GM10266 (cell line): ENCODE measurements at regions not wholly inside any gene's neighbourhood (a gene's known extent, or its start where the extent isn't known, plus 50 kb on each side); places are given as distances from the start of the nearest gene placed in this dataset.
"Not testable (repeated sequence)": the region's sequence is repeated elsewhere in the genome, so short reads cannot be mapped to it uniquely, and the experiment has no call there.

Source experiments
- DNase-seq: peaks from one replicate; pipeline ENCODE4 v3.0.0; 2012; ENCODE audit errors: extremely low spot score
- TF ChIP-seq, protein P1 (sequence below): IDR thresholded peaks from 2 replicates; pipeline ENCODE4 v1.5.1; 2012; ENCODE audit warnings: mild to moderate bottlenecking, low read depth; ENCODE audit not compliant: control insufficient read depth, insufficient read depth; ENCODE audit errors: missing control alignments

DNA sequence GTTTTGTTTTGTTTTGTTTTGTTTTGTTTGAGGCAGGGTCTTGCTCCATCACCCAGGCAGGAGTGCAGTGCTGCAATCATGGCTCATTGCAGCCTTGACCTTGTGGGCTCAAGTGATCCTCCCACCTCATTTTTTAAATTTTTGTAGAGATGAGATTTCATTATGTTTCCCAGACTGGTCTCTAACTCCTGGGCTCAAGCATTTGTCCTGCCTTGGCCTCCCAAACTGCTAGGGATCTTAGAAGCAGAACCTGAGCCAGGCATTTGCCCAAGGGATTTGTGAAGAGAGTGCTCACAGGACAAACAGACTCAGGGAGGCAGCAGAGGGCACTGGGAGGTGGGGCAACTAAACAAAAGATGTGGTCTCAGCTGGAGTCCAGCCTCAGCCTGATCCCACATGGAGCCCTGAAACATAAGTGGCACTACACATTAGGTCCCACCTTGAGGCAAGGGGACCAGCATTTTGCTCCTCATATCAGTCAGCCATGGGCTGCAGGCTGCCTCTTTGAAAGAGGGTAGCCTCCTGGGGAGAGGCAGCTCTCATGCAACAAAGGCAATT lies 86.2 kb upstream of the CMKLR1 start:
- no peak for DNase-seq
- TF ChIP-seq, protein P1, sequence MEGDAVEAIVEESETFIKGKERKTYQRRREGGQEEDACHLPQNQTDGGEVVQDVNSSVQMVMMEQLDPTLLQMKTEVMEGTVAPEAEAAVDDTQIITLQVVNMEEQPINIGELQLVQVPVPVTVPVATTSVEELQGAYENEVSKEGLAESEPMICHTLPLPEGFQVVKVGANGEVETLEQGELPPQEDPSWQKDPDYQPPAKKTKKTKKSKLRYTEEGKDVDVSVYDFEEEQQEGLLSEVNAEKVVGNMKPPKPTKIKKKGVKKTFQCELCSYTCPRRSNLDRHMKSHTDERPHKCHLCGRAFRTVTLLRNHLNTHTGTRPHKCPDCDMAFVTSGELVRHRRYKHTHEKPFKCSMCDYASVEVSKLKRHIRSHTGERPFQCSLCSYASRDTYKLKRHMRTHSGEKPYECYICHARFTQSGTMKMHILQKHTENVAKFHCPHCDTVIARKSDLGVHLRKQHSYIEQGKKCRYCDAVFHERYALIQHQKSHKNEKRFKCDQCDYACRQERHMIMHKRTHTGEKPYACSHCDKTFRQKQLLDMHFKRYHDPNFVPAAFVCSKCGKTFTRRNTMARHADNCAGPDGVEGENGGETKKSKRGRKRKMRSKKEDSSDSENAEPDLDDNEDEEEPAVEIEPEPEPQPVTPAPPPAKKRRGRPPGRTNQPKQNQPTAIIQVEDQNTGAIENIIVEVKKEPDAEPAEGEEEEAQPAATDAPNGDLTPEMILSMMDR: no peak

DNA sequence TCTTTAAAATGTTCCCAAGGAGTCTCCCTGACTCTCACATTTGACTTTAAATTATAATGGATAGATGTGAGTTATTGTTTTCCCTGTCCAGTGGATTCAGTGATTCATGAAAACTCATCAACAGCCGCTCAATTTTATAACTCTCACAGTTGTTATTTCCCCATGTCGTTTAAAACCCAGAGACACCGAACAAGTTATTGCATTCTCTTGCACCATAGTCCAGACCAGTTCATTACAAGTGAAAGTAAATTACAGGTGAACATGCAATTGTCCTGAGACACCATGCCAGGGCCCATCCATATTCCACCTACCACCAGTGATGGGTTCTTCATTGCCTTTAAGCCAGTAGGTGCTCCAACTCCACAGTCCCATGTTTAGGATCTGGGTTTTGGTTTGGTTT lies 85.7 kb upstream of the CMKLR1 start:
- DNase-seq: no peak
- TF ChIP-seq, protein P1: no peak

DNA sequence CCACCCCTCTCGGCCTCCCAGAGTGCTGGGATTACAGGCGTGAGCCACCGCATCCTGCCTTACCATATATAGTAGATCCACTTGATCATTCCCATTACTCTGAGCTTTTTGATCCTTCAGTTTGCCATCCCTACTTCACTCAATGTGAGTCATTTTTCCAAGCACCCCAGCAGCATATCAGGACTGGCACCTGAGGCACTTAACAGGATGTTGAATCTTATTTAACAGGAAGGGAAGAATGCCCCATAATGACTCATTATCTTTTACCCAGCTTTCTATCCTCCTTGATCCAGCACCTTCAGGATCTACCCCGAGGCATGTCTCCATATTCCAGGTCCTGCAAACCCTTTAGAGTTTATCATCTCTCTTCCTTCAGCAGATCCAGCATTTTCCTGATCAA lies 84.9 kb upstream of the CMKLR1 start:
- TF ChIP-seq, protein P1: no peak
- no peak for DNase-seq

DNA sequence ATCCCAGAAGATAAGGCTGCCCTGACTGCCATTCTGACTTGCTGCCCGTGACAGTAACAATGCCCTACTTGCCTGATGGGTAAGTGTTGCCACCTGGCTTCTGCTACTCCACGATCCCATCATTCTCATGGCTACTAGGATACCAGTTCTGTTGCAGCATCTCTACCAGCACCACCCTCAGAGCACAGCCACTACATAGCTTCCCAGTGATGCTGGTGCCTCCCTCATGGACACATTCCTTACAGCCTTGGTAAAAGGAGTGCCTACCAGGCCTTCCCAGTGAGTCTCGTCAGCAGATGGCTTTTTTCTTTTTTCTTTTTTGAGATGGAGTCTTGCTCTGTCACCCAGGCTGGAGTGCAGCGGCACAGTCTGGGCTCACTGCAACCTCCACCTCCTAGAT lies 84.4 kb upstream of the CMKLR1 start:
- DNase-seq: no peak

DNA sequence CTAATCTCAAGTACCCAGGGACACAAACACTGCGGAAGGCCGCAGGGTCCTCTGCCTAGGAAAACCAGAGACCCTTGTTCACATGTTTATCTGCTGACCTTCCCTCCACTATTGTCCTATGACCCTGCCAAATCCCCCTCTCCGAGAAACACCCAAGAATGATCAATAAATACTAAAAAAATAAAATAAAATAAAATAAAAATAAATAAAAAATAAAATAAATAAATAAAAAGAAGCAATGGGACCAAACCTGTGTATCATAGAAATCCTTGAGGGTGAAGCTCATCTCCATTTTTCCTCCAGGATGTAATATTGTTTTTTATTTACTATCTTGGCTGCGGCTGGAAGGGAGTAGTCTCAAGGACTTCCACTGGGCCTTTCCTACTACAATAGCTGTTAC lies 82.0 kb upstream of the CMKLR1 start:
- not testable (repeated sequence) for DNase-seq

More for the DNA sequence above, 84.4 kb upstream of the CMKLR1 start:
- TF ChIP-seq, protein P1: no peak

DNA sequence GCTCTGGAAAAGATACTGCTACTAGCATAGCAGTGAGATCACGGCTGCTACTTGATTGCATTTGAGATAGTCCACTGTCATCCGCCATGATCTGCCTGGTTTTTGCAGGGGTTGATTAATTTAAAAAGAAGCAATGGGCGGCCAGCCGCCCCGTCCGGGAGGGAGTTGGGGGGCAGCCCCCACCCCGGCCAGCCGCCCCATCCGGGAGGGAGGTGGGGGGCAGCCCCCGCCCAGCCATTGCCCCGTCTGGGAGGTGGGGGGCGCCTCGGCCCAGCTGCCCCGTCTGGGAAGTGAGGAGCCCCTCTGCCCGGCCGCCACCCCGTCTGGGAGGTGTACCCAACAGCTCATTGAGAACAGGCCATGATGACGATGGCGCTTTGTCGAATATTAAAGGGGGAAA lies 81.3 kb upstream of the CMKLR1 start:
- DNase-seq: not testable (repeated sequence)

DNA sequence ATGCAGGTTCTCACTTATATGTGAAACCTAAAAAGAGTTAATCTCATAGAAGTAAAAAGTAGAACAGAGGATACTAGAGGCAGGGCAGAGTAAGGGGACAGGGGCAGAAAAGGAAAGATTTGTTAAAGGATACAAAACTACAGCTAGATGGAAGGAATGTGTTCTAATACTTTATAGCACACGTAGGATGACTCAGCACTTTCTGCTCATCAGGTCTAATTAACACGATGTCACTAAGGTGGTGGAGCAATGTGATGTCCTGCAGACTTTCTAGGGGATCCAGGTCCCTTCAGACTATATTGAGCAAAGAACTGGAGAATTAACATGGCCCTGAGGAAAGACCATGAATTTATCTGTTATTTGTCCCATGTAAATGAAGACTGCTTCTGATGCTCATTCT lies 80.8 kb upstream of the CMKLR1 start:
- DNase-seq: no peak
- TF ChIP-seq, protein P1: no peak

DNA sequence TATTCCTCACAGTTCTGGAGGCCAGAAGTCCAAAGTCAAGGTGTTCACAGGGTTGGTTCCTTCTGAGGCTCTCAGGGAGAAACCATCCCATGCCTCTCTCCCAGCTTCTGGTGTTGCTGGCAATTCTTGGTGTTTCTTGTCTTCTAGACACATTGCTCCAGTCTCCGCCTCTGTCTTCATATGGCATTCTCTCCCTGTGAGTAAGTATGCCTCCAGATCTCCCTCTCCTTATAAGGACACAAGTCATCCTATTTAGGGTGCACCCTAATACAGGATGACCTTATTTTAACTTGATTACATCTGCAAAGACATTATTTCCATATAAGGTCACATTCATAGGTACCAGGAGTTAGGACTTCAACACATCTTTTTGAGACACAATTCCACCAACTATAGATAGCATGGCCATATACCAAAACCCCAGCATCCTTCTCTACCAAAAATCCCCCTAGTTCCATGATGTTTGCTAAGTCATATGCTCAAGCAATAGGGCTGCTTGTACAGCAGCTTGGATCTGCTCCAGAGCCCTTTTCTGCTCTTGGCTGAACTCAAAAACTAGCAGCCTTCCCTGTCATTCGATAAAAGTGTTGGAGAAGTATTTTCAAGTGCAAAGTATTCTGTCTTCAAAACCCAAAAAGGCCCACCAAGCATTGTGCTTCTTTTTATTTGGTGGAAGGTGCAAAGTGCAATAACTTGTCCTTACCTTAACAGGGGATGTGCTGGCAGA lies 79.2 kb upstream of the CMKLR1 start:
- no peak for DNase-seq
- TF ChIP-seq, protein P1: no peak
